HEK293 (cell line): ENCODE measurements at regions not wholly inside any gene's neighbourhood (a gene's known extent, or its start where the extent isn't known, plus 50 kb on each side); places are given as distances from the start of the nearest gene placed in this dataset.

Source experiments
- CTCF ChIA-PET: fragments of 350-600 bp; formaldehyde crosslinking; extraction: SDS; loops from one replicate; lab custom pipeline; 2021; ENCODE audit warnings: antibody characterized with exemption; lab: Yijun Ruan, JAX
- POLR2A ChIA-PET: fragments of 300-600 bp; formaldehyde crosslinking; extraction: SDS; loops from one replicate; lab custom pipeline; 2020; ENCODE audit warnings: antibody characterized with exemption, inconsistent platforms; lab: Yijun Ruan, JAX
- H3K27ac ChIP-seq: fragments of 200-500 bp; sonication (Bioruptor generic); 2 replicates; pipeline ENCODE4 v1.5.1; 2014; ENCODE audit warnings: low read depth, low read length, control low read depth, inconsistent platforms; ENCODE audit errors: extremely low read depth
- H3K36me3 ChIP-seq, 2 experiments: fragments of 200-500 bp in 1 of 2; sonication (Bioruptor generic) in 1 of 2; 1 replicate in 1 of 2; 2 replicates in 1 of 2; pipeline ENCODE4 v1.5.1; 2014 to 2017; ENCODE audit warnings: inconsistent platforms in 2 of 2, low read length in 2 of 2; ENCODE audit not compliant: control insufficient read depth in 2 of 2, insufficient read depth in 1 of 2
- H3K4me1 ChIP-seq: fragments of 200-500 bp; sonication (Bioruptor generic); 2 replicates; pipeline ENCODE4 v1.5.1; 2014; ENCODE audit warnings: mild to moderate bottlenecking, low read length, inconsistent platforms; ENCODE audit not compliant: control insufficient read depth, insufficient read depth
- H3K4me3 ChIP-seq: 2 replicates; pipeline ENCODE4 v1.5.1; 2011; ENCODE audit warnings: low read depth, mild to moderate bottlenecking, control low read depth, low read length, moderate library complexity
- H3K9me3 ChIP-seq: fragments of 200-500 bp; sonication (Bioruptor generic); 2 replicates; pipeline ENCODE4 v1.5.1; 2014; ENCODE audit warnings: low read depth, low read length, inconsistent platforms; ENCODE audit not compliant: control insufficient read depth, insufficient read depth
- BCL11A ChIP-seq: fragments of 450-650 bp; formaldehyde crosslinking; IDR thresholded peaks from 2 replicates; pipeline ENCODE4 v1.5.1; 2016; ENCODE audit warnings: low read depth, missing biosample characterization, missing genetic modification characterization
- EGR2 ChIP-seq: fragments of 450-650 bp; formaldehyde crosslinking; IDR thresholded peaks from 2 replicates; pipeline ENCODE4 v1.5.1; 2016; ENCODE audit warnings: low read depth, missing biosample characterization, missing genetic modification characterization
- GLI2 ChIP-seq: fragments of 450-650 bp; formaldehyde crosslinking; IDR thresholded peaks from 2 replicates; pipeline ENCODE4; 2017; ENCODE audit warnings: missing biosample characterization, missing genetic modification characterization, low read depth, borderline replicate concordance
- GLI4 ChIP-seq: fragments of 450-650 bp; formaldehyde crosslinking; IDR thresholded peaks from 2 replicates; pipeline ENCODE4 v1.5.1; 2016; ENCODE audit warnings: missing biosample characterization, missing genetic modification characterization
- KLF7 ChIP-seq: fragments of 450-650 bp; formaldehyde crosslinking; IDR thresholded peaks from 2 replicates; pipeline ENCODE4 v1.5.1; 2016; ENCODE audit warnings: missing biosample characterization, missing genetic modification characterization, borderline replicate concordance
- KLF8 ChIP-seq: fragments of 450-650 bp; formaldehyde crosslinking; IDR thresholded peaks from 2 replicates; pipeline ENCODE4 v1.5.1; 2016; ENCODE audit warnings: missing biosample characterization, missing genetic modification characterization
- KLF9 ChIP-seq: fragments of 450-650 bp; formaldehyde crosslinking; IDR thresholded peaks from 2 replicates; pipeline ENCODE4 v1.5.1; 2016; ENCODE audit warnings: missing biosample characterization, missing genetic modification characterization, low read depth
- PRDM10 ChIP-seq: fragments of 450-650 bp; formaldehyde crosslinking; IDR thresholded peaks from 2 replicates; pipeline ENCODE4 v1.5.1; 2016; ENCODE audit warnings: missing biosample characterization, missing genetic modification characterization
- TRIM28 ChIP-seq: IDR thresholded peaks from 2 replicates; pipeline ENCODE4 v1.6.1; 2011; ENCODE audit warnings: low read length, control low read depth, borderline replicate concordance
- ZBTB11 ChIP-seq: fragments of 450-650 bp; formaldehyde crosslinking; conservative IDR thresholded peaks from 2 replicates; pipeline ENCODE4 v1.5.1; 2016; ENCODE audit warnings: low read depth, missing biosample characterization, missing genetic modification characterization
- ZBTB17 ChIP-seq: fragments of 450-650 bp; formaldehyde crosslinking; IDR thresholded peaks from 2 replicates; pipeline ENCODE4 v1.5.1; 2016; ENCODE audit warnings: missing biosample characterization, missing genetic modification characterization
- ZBTB49 ChIP-seq: fragments of 450-650 bp; formaldehyde crosslinking; IDR thresholded peaks from 2 replicates; pipeline ENCODE4 v1.5.1; 2016; ENCODE audit warnings: missing biosample characterization, missing genetic modification characterization, low read depth
- ZNF211 ChIP-seq: fragments of 450-650 bp; formaldehyde crosslinking; IDR thresholded peaks from 2 replicates; pipeline ENCODE4 v1.5.1; 2016; ENCODE audit warnings: low read depth, missing biosample characterization, missing genetic modification characterization
- ZNF24 ChIP-seq: fragments of 450-650 bp; formaldehyde crosslinking; IDR thresholded peaks from 2 replicates; pipeline ENCODE4 v1.5.1; 2016; ENCODE audit warnings: missing biosample characterization, missing genetic modification characterization
- ZNF266 ChIP-seq: fragments of 450-650 bp; formaldehyde crosslinking; IDR thresholded peaks from 2 replicates; pipeline ENCODE4 v1.5.1; 2016; ENCODE audit warnings: missing biosample characterization, missing genetic modification characterization, low read depth
- ZNF274 ChIP-seq, 2 experiments: fragments of 200-500 bp in 1 of 2; fragments of 450-650 bp in 1 of 2; sonication (Bioruptor generic) in 1 of 2; formaldehyde crosslinking in 1 of 2; IDR thresholded peaks; 2 replicates each; pipeline versions ENCODE4 v1.5.1 to v1.6.1; 2014 to 2016; ENCODE audit warnings: borderline replicate concordance in 1 of 2, inconsistent platforms in 1 of 2, low read length in 1 of 2, missing biosample characterization in 1 of 2, missing genetic modification characterization in 1 of 2
- ZNF280D ChIP-seq: fragments of 450-650 bp; formaldehyde crosslinking; IDR thresholded peaks from 2 replicates; pipeline ENCODE4 v1.5.1; 2016; ENCODE audit warnings: missing biosample characterization, missing genetic modification characterization
- ZNF341 ChIP-seq: fragments of 450-650 bp; formaldehyde crosslinking; IDR thresholded peaks from 2 replicates; pipeline ENCODE4; 2016; ENCODE audit warnings: low read depth, missing biosample characterization, missing genetic modification characterization
- ZNF366 ChIP-seq: fragments of 450-650 bp; formaldehyde crosslinking; conservative IDR thresholded peaks from 2 replicates; pipeline ENCODE4 v1.5.1; 2016; ENCODE audit warnings: missing biosample characterization, missing genetic modification characterization
- ZNF510 ChIP-seq: fragments of 450-650 bp; formaldehyde crosslinking; IDR thresholded peaks from 2 replicates; pipeline ENCODE4 v1.5.1; 2018; ENCODE audit warnings: mild to moderate bottlenecking, missing genetic modification characterization, missing biosample characterization; ENCODE audit not compliant: insufficient replicate concordance
- ZNF514 ChIP-seq: fragments of 450-650 bp; formaldehyde crosslinking; IDR thresholded peaks from 2 replicates; pipeline ENCODE4 v1.5.1; 2016; ENCODE audit warnings: missing biosample characterization, missing genetic modification characterization
- ZNF571 ChIP-seq: fragments of 450-650 bp; formaldehyde crosslinking; IDR thresholded peaks from 2 replicates; pipeline ENCODE4 v1.5.0; 2017; ENCODE audit warnings: missing biosample characterization, missing genetic modification characterization
- ZNF621 ChIP-seq: fragments of 450-650 bp; formaldehyde crosslinking; IDR thresholded peaks from 2 replicates; pipeline ENCODE4 v1.5.1; 2017; ENCODE audit warnings: missing biosample characterization, missing genetic modification characterization
- ZNF677 ChIP-seq: fragments of 450-650 bp; IDR thresholded peaks from 2 replicates; pipeline ENCODE4 v1.5.0; 2018; ENCODE audit warnings: missing biosample characterization, mild to moderate bottlenecking, missing genetic modification characterization, moderate library complexity
- ZNF768 ChIP-seq: fragments of 450-650 bp; formaldehyde crosslinking; IDR thresholded peaks from 2 replicates; pipeline ENCODE4 v1.5.1; 2018; ENCODE audit warnings: missing biosample characterization, mild to moderate bottlenecking, missing genetic modification characterization
- ZNF776 ChIP-seq: fragments of 450-650 bp; formaldehyde crosslinking; IDR thresholded peaks from 2 replicates; pipeline ENCODE4 v1.5.0; 2017; ENCODE audit warnings: missing biosample characterization, missing genetic modification characterization, borderline replicate concordance

- TF ChIP-seq ZNF280D = no peak
- TF ChIP-seq ZNF266 = no peak
- no peak for TF ChIP-seq ZNF621 (tag by site-specific recombination)
- TF ChIP-seq ZNF366 = no peak
- no peak for TF ChIP-seq EGR2 (tag by site-specific recombination)
- no peak for TF ChIP-seq ZNF768
- TF ChIP-seq KLF8 (tag by site-specific recombination) = no peak
- TF ChIP-seq TRIM28 = no peak
- no peak for TF ChIP-seq ZBTB49 (tag by site-specific recombination)
- no peak for TF ChIP-seq ZNF341 (tag by site-specific recombination)
- no peak for TF ChIP-seq ZNF514 (tag by site-specific recombination)
- TF ChIP-seq, all 188 proteins: peak for 0
Measured at GRCh38 chr13:65470781-65471180, 1759.4 kb downstream of the PCDH9 start (continued).

- CTCF ChIA-PET = no interaction called here
- Histone ChIP-seq H3K36me3 (no peaks in the 10 kb centered on the region), H3K4me3 (no peak overlapping the region), H3K27ac (no peak overlapping the region), H3K9me3 (no peaks in the 10 kb centered on the region), H3K4me1 (no peaks in the 10 kb centered on the region)
- POLR2A ChIA-PET = no interaction called here
- TF ChIP-seq ZNF571 (tag by site-specific recombination) (no peak), ZNF211 (tag by site-specific recombination) (no peak), KLF7 (tag by site-specific recombination) (no peak), GLI4 (tag by site-specific recombination) (no peak), PRDM10 (no peak), ZBTB17 (tag by site-specific recombination) (no peak), ZBTB11 (tag by site-specific recombination) (no peak), ZNF24 (tag by site-specific recombination) (no peak), KLF9 (tag by site-specific recombination) (no peak), ZNF274 (IDR thresholded peaks at IDR 0.05; ENCODE audit: low read length) (no peak), ZNF274 (tag by site-specific recombination; IDR thresholded peaks at IDR 0.05; ENCODE audit: borderline replicate concordance) (no peak), ZNF510 (tag by site-specific recombination) (no peak), ZNF776 (tag by site-specific recombination) (no peak), KLF8 (tag by site-specific recombination) (no peak), BCL11A (no peak), GLI2 (tag by site-specific recombination) (no peak), ZNF677 (no peak)
Measured at GRCh38 chr13:65468628-65469027, 1761.5 kb downstream of the PCDH9 start.
